IMR-90 (cell line): ENCODE measurements at regions not wholly inside any gene's neighbourhood (a gene's known extent, or its start where the extent isn't known, plus 50 kb on each side); places are given as distances from the start of the nearest gene placed in this dataset.

Experiments
- ATAC-seq: fragments of 200-7000 bp; cut with Tn5 transposase; 2 replicates; pipeline ENCODE4 v1.9.1; 2020; ENCODE audit warnings: low read depth, mild to moderate bottlenecking, moderate library complexity
- BruUV-seq: library from RNA; stranded (reverse); fragments of 400-500 nt; replicated peaks from 2 replicates; lab custom pipeline; 2021; lab: Mats Ljungman, UMichigan
- CTCF ChIA-PET: fragments of 300-600 bp; formaldehyde crosslinking; extraction: SDS; loops from one replicate; lab custom pipeline; 2021; ENCODE audit warnings: antibody characterized with exemption; lab: Yijun Ruan, JAX
- POLR2A ChIA-PET: fragments of 300-600 bp; sonication (Branson Sonifier 250); formaldehyde crosslinking; loops from one replicate; lab custom pipeline; 2022; ENCODE audit warnings: antibody characterized with exemption; ENCODE audit not compliant: unreplicated experiment; lab: Charles Lee
- DNase-seq: peaks from one replicate; pipeline ENCODE4 v3.0.0; 2013
- H2AFZ ChIP-seq: replicated peaks from 2 replicates; pipeline ENCODE3; 2013; ENCODE audit warnings: low read length, mild to moderate bottlenecking; ENCODE audit not compliant: poor library complexity
- H2AK5ac ChIP-seq: 2 replicates; pipeline ENCODE4 v1.6.1; 2013; ENCODE audit warnings: low read depth, low read length, inconsistent platforms
- H2AK9ac ChIP-seq: replicated peaks from 2 replicates; pipeline ENCODE3; 2013; ENCODE audit warnings: mild to moderate bottlenecking, low read depth, low read length, moderate library complexity; ENCODE audit not compliant: poor library complexity
- H2BK120ac ChIP-seq: 2 replicates; pipeline ENCODE4 v1.6.1; 2013; ENCODE audit warnings: low read depth, low read length, inconsistent platforms
- H2BK15ac ChIP-seq: 3 replicates; pipeline ENCODE4 v1.6.1; 2013; ENCODE audit warnings: low read depth, low read length, inconsistent platforms
- H2BK20ac ChIP-seq: 2 replicates; pipeline ENCODE4 v1.6.1; 2013; ENCODE audit warnings: low read depth, mild to moderate bottlenecking, inconsistent platforms, low read length, moderate library complexity
- H2BK5ac ChIP-seq: 2 replicates; pipeline ENCODE4 v1.6.1; 2013; ENCODE audit warnings: mild to moderate bottlenecking, low read depth, low read length, inconsistent platforms; ENCODE audit not compliant: poor library complexity, severe bottlenecking
- H3K14ac ChIP-seq: replicated peaks from 2 replicates; pipeline ENCODE4 v1.6.1; 2013; ENCODE audit warnings: low read depth, low read length, inconsistent platforms
- H3K18ac ChIP-seq: 2 replicates; pipeline ENCODE4 v1.6.1; 2013; ENCODE audit warnings: low read depth, low read length, control low read depth
- H3K23ac ChIP-seq: 2 replicates; pipeline ENCODE4 v1.6.1; 2013; ENCODE audit warnings: low read depth, low read length, inconsistent platforms
- H3K27ac ChIP-seq: 2 replicates; pipeline ENCODE4 v1.5.1; 2013; ENCODE audit warnings: mild to moderate bottlenecking, control low read depth, low read length; ENCODE audit not compliant: insufficient read depth
- H3K27me3 ChIP-seq: 2 replicates; pipeline ENCODE4 v1.6.1; 2013; ENCODE audit warnings: low read length; ENCODE audit not compliant: control insufficient read depth, insufficient read depth
- H3K36me3 ChIP-seq: 2 replicates; pipeline ENCODE4 v1.6.1; 2013; ENCODE audit warnings: low read length, mixed read lengths; ENCODE audit not compliant: control insufficient read depth, insufficient read depth
- H3K4ac ChIP-seq: 2 replicates; pipeline ENCODE4 v1.6.1; 2013; ENCODE audit warnings: low read depth, low read length, inconsistent platforms
- H3K4me1 ChIP-seq: 2 replicates; pipeline ENCODE4 v1.6.1; 2013; ENCODE audit warnings: low read length, mixed read lengths; ENCODE audit not compliant: control insufficient read depth, insufficient read depth
- H3K4me2 ChIP-seq: 2 replicates; pipeline ENCODE4 v1.6.1; 2013; ENCODE audit warnings: low read depth, mild to moderate bottlenecking, control low read depth, low read length, moderate library complexity
- H3K4me3 ChIP-seq: 2 replicates; pipeline ENCODE4 v1.5.1; 2013; ENCODE audit warnings: low read depth, mild to moderate bottlenecking, control low read depth, low read length, moderate library complexity; ENCODE audit not compliant: insufficient read depth
- H3K56ac ChIP-seq: 2 replicates; pipeline ENCODE4 v1.6.1; 2013; ENCODE audit warnings: low read length, inconsistent platforms; ENCODE audit not compliant: insufficient read depth; ENCODE audit errors: extremely low read depth
- H3K79me1 ChIP-seq, 2 experiments: 2 replicates each; pipeline ENCODE4 v1.6.1; 2013; ENCODE audit warnings: low read length in 2 of 2, inconsistent platforms in 1 of 2, low read depth in 1 of 2
- H3K9ac ChIP-seq: 2 replicates; pipeline ENCODE4 v1.6.1; 2013; ENCODE audit warnings: low read depth, low read length, control low read depth
- H3K9me1 ChIP-seq: 2 replicates; pipeline ENCODE4 v1.6.1; 2013; ENCODE audit warnings: low read length, inconsistent platforms; ENCODE audit not compliant: insufficient read depth
- H3K9me3 ChIP-seq: 2 replicates; pipeline ENCODE4 v1.6.1; 2013; ENCODE audit warnings: low read length; ENCODE audit not compliant: control insufficient read depth, insufficient read depth
- H4K20me1 ChIP-seq: 2 replicates; pipeline ENCODE4 v1.6.1; 2013; ENCODE audit warnings: low read length, inconsistent platforms; ENCODE audit not compliant: insufficient read depth
- H4K5ac ChIP-seq: 2 replicates; pipeline ENCODE4 v1.6.1; 2013; ENCODE audit warnings: mild to moderate bottlenecking, low read depth, low read length, control low read depth
- H4K8ac ChIP-seq, 2 experiments: 2 replicates each; pipeline ENCODE4 v1.6.1; 2013; ENCODE audit warnings: low read depth in 2 of 2, low read length in 2 of 2, control low read depth in 1 of 2, inconsistent platforms in 1 of 2
- H4K91ac ChIP-seq: 2 replicates; pipeline ENCODE4 v1.6.1; 2013; ENCODE audit warnings: low read depth, low read length, inconsistent platforms; ENCODE audit not compliant: insufficient read depth
- CHD1 ChIP-seq: IDR thresholded peaks from 2 replicates; pipeline ENCODE4 v1.6.1; 2012; ENCODE audit warnings: low read depth, low read length, improper control_type of control experiment
- FOS ChIP-seq: fragments of 150-350 bp; IDR thresholded peaks from 2 replicates; pipeline ENCODE4 v1.6.1; 2016; ENCODE audit warnings: low read depth, low read length
- MXI1 ChIP-seq: IDR thresholded peaks from 2 replicates; pipeline ENCODE4 v1.6.1; 2012; ENCODE audit warnings: low read depth, mild to moderate bottlenecking, low read length, moderate library complexity, borderline replicate concordance
- POLR2A ChIP-seq: IDR thresholded peaks from 2 replicates; pipeline ENCODE4 v1.6.1; 2012; ENCODE audit warnings: mild to moderate bottlenecking, low read depth, low read length
- RAD21 ChIP-seq: IDR thresholded peaks from 2 replicates; pipeline ENCODE4 v1.6.1; 2012; ENCODE audit warnings: low read length, improper control_type of control experiment
- RFX5 ChIP-seq: IDR thresholded peaks from 2 replicates; pipeline ENCODE4 v1.8.0; 2012; ENCODE audit warnings: low read depth, mild to moderate bottlenecking, low read length, moderate library complexity
- SMC3 ChIP-seq: fragments of 150-350 bp; IDR thresholded peaks from 2 replicates; pipeline ENCODE4 v1.6.1; 2016; ENCODE audit warnings: low read depth, mild to moderate bottlenecking, antibody characterized with exemption, low read length, moderate library complexity
- WGBS, 2 experiments: methylation state at CpG; one replicate each; pipeline versions ENCODE4 v1.1.5 to v1.1.7; 2013; ENCODE audit warnings: missing lambda C conversion rate in 2 of 2; ENCODE audit not compliant: insufficient read length in 1 of 2; ENCODE audit errors: extremely low coverage in 2 of 2; 5-methylcytosine and 5-hydroxymethylcytosine counted together
- dilution Hi-C: fragments of 300-500 bp; cut with HindIII; formaldehyde crosslinking; loops from one replicate; pipeline ENCODE4 v1.14.3; 2018; ENCODE audit warnings: low sequenced_read_pairs; ENCODE audit not compliant: unreplicated experiment
- in situ Hi-C: fragments of 300-500 bp; cut with MboI; formaldehyde crosslinking; loops from 3 replicates; pipeline ENCODE4 v1.14.3; 2019; ENCODE audit warnings: low sequenced_read_pairs, inconsistent platforms, mixed read lengths
- intact Hi-C: fragments of 100-400 bp; cut with micrococcal nuclease; formaldehyde crosslinking; loops from 2 replicates; pipeline ENCODE4 v1.10.0; 2022
- TF ChIP-seq, protein P1 (sequence below): fragments of 150-350 bp; IDR thresholded peaks from 2 replicates; pipeline ENCODE4 v1.6.1; 2017; ENCODE audit warnings: mild to moderate bottlenecking, antibody characterized with exemption, low read length, low read depth
- TF ChIP-seq, protein P2 (sequence below): conservative IDR thresholded peaks from 2 replicates; pipeline ENCODE4 v1.5.1; 2012; ENCODE audit warnings: mild to moderate bottlenecking, low read depth, low read length, improper control_type of control experiment
- TF ChIP-seq, protein P3 (sequence below): fragments of 150-350 bp; IDR thresholded peaks from 2 replicates; pipeline ENCODE4 v1.6.1; 2016; ENCODE audit warnings: low read depth, mild to moderate bottlenecking, low read length, moderate library complexity, borderline replicate concordance

DNA sequence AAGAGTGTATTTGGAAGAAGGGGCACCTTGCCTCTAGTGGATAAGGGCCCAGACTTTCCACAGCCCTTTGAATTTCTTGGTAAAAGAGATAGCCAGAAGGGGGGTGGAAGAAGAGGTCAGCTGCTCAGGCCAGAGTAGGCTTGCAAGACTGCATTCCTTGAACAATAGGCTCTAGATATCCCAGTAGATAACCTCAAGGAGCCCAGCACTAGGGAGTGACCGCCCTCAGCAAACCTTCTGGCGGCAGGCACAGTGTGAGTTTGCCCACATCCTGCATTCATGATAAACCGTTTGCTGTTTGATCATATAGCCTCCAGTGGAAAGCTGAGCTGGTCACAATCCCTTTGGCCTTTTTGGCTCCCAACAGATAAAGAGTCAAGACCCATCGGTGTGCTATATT, 70.5 kb downstream of the NPY start:
- Histone ChIP-seq H4K91ac (no peak overlapping the region), H3K23ac (no peak overlapping the region), H2BK120ac (no peak overlapping the region), H3K4me1 (no peaks in the 10 kb centered on the region), H3K18ac (no peak overlapping the region), H4K5ac (no peak overlapping the region), H4K8ac (no peak overlapping the region), H2BK5ac (no peak overlapping the region), H2BK15ac (no peak overlapping the region), H3K9me3 (no peaks in the 10 kb centered on the region), H3K27ac (no peak overlapping the region), H3K4me3 (no peak overlapping the region), H3K4ac (no peak overlapping the region), H2BK20ac (no peak overlapping the region), H3K9me1 (no peaks in the 10 kb centered on the region), H2AFZ (no peak overlapping the region), H3K14ac (no peak overlapping the region), H3K79me1 (no peaks in the 10 kb centered on the region), H2AK5ac (no peak overlapping the region), H3K9ac (no peak overlapping the region), H2AK9ac (no peak overlapping the region), H3K36me3 (no peaks in the 10 kb centered on the region), H3K27me3 (no peaks in the 10 kb centered on the region), H4K20me1 (no peaks in the 10 kb centered on the region), H3K4me2 (no peak overlapping the region), H3K56ac (no peak overlapping the region)
- in situ Hi-C loops: no loop called here
- WGBS, 2 experiments: no CpG with 5 or more reads among the region's 4 CpGs
- CTCF ChIA-PET: no interaction called here
- TF ChIP-seq POLR2A: no peak
- no peak for TF ChIP-seq FOS
- TF ChIP-seq CHD1: no peak
- TF ChIP-seq RFX5: no peak
- TF ChIP-seq SMC3: no peak
- TF ChIP-seq MXI1: no peak
- TF ChIP-seq, protein P1, sequence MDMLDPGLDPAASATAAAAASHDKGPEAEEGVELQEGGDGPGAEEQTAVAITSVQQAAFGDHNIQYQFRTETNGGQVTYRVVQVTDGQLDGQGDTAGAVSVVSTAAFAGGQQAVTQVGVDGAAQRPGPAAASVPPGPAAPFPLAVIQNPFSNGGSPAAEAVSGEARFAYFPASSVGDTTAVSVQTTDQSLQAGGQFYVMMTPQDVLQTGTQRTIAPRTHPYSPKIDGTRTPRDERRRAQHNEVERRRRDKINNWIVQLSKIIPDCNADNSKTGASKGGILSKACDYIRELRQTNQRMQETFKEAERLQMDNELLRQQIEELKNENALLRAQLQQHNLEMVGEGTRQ: no peak
- TF ChIP-seq, protein P2, sequence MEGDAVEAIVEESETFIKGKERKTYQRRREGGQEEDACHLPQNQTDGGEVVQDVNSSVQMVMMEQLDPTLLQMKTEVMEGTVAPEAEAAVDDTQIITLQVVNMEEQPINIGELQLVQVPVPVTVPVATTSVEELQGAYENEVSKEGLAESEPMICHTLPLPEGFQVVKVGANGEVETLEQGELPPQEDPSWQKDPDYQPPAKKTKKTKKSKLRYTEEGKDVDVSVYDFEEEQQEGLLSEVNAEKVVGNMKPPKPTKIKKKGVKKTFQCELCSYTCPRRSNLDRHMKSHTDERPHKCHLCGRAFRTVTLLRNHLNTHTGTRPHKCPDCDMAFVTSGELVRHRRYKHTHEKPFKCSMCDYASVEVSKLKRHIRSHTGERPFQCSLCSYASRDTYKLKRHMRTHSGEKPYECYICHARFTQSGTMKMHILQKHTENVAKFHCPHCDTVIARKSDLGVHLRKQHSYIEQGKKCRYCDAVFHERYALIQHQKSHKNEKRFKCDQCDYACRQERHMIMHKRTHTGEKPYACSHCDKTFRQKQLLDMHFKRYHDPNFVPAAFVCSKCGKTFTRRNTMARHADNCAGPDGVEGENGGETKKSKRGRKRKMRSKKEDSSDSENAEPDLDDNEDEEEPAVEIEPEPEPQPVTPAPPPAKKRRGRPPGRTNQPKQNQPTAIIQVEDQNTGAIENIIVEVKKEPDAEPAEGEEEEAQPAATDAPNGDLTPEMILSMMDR: no peak
- TF ChIP-seq RAD21: no peak
- TF ChIP-seq, protein P3, sequence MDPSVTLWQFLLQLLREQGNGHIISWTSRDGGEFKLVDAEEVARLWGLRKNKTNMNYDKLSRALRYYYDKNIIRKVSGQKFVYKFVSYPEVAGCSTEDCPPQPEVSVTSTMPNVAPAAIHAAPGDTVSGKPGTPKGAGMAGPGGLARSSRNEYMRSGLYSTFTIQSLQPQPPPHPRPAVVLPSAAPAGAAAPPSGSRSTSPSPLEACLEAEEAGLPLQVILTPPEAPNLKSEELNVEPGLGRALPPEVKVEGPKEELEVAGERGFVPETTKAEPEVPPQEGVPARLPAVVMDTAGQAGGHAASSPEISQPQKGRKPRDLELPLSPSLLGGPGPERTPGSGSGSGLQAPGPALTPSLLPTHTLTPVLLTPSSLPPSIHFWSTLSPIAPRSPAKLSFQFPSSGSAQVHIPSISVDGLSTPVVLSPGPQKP: no peak
- dilution Hi-C loops: no loop called here
- ATAC-seq (no peak), DNase-seq (no peak)
- POLR2A ChIA-PET: no interaction called here
- BruUV-seq: no TSS peak
- intact Hi-C loops: no loop called here
